HEK293 (cell line): ENCODE measurements at regions not wholly inside any gene's neighbourhood (a gene's known extent, or its start where the extent isn't known, plus 50 kb on each side); places are given as distances from the start of the nearest gene placed in this dataset.

Experiments
- CTCF ChIP-seq: fragments of 450-650 bp; formaldehyde crosslinking; IDR thresholded peaks from 2 replicates; pipeline ENCODE4 v1.5.1; 2016; ENCODE audit warnings: missing biosample characterization, missing genetic modification characterization
- INSM2 ChIP-seq: fragments of 450-650 bp; formaldehyde crosslinking; IDR thresholded peaks from 2 replicates; pipeline ENCODE4 v1.5.1; 2016; ENCODE audit warnings: missing biosample characterization, missing genetic modification characterization
- KLF1 ChIP-seq: fragments of 450-650 bp; formaldehyde crosslinking; IDR thresholded peaks from 2 replicates; pipeline ENCODE4 v1.5.1; 2016; ENCODE audit warnings: missing biosample characterization, missing genetic modification characterization
- PATZ1 ChIP-seq: fragments of 450-650 bp; formaldehyde crosslinking; IDR thresholded peaks from 2 replicates; pipeline ENCODE4 v1.5.1; 2016; ENCODE audit warnings: missing biosample characterization, missing genetic modification characterization
- PRDM10 ChIP-seq: fragments of 450-650 bp; formaldehyde crosslinking; IDR thresholded peaks from 2 replicates; pipeline ENCODE4 v1.5.1; 2016; ENCODE audit warnings: missing biosample characterization, missing genetic modification characterization
- SALL2 ChIP-seq: fragments of 450-650 bp; formaldehyde crosslinking; IDR thresholded peaks from 2 replicates; pipeline ENCODE4 v1.5.0; 2017; ENCODE audit warnings: missing biosample characterization, mild to moderate bottlenecking, missing genetic modification characterization, borderline replicate concordance
- SP7 ChIP-seq: fragments of 450-650 bp; formaldehyde crosslinking; IDR thresholded peaks from 2 replicates; pipeline ENCODE4 v1.5.1; 2016; ENCODE audit warnings: missing biosample characterization, missing genetic modification characterization
- ZBTB48 ChIP-seq: fragments of 450-650 bp; formaldehyde crosslinking; IDR thresholded peaks from 2 replicates; pipeline ENCODE4 v1.5.1; 2016; ENCODE audit warnings: missing biosample characterization, missing genetic modification characterization
- ZIC2 ChIP-seq: fragments of 450-650 bp; formaldehyde crosslinking; IDR thresholded peaks from 2 replicates; pipeline ENCODE4 v1.5.1; 2016; ENCODE audit warnings: missing biosample characterization, missing genetic modification characterization
- ZNF121 ChIP-seq: fragments of 450-650 bp; formaldehyde crosslinking; IDR thresholded peaks from 2 replicates; pipeline ENCODE4 v1.5.1; 2016; ENCODE audit warnings: missing biosample characterization, missing genetic modification characterization
- ZNF169 ChIP-seq: fragments of 450-650 bp; formaldehyde crosslinking; IDR thresholded peaks from 2 replicates; pipeline ENCODE4 v1.5.1; 2016; ENCODE audit warnings: missing biosample characterization, missing genetic modification characterization
- ZNF214 ChIP-seq: fragments of 450-650 bp; formaldehyde crosslinking; IDR thresholded peaks from 2 replicates; pipeline ENCODE4 v1.5.1; 2017; ENCODE audit warnings: missing biosample characterization, mild to moderate bottlenecking, missing genetic modification characterization, borderline replicate concordance
- ZNF24 ChIP-seq: fragments of 450-650 bp; formaldehyde crosslinking; IDR thresholded peaks from 2 replicates; pipeline ENCODE4 v1.5.1; 2016; ENCODE audit warnings: missing biosample characterization, missing genetic modification characterization
- ZNF280C ChIP-seq: fragments of 450-650 bp; formaldehyde crosslinking; IDR thresholded peaks from 2 replicates; pipeline ENCODE4 v1.5.1; 2016; ENCODE audit warnings: missing biosample characterization, missing genetic modification characterization
- ZNF335 ChIP-seq: fragments of 450-650 bp; formaldehyde crosslinking; conservative IDR thresholded peaks from 2 replicates; pipeline ENCODE4 v1.5.1; 2016; ENCODE audit warnings: missing biosample characterization, missing genetic modification characterization
- ZNF521 ChIP-seq: fragments of 450-650 bp; formaldehyde crosslinking; IDR thresholded peaks from 2 replicates; pipeline ENCODE4 v1.5.1; 2017; ENCODE audit warnings: missing biosample characterization, mild to moderate bottlenecking, missing genetic modification characterization
- ZNF658 ChIP-seq: fragments of 450-650 bp; formaldehyde crosslinking; IDR thresholded peaks from 2 replicates; pipeline ENCODE4; 2016; ENCODE audit warnings: missing biosample characterization, missing genetic modification characterization
- ZNF785 ChIP-seq: fragments of 450-650 bp; formaldehyde crosslinking; IDR thresholded peaks from 2 replicates; pipeline ENCODE4 v1.5.1; 2016; ENCODE audit warnings: missing biosample characterization, missing genetic modification characterization
- ZSCAN16 ChIP-seq: fragments of 450-650 bp; formaldehyde crosslinking; IDR thresholded peaks from 2 replicates; pipeline ENCODE4 v1.5.1; 2016; ENCODE audit warnings: missing biosample characterization, missing genetic modification characterization
- ZSCAN30 ChIP-seq: fragments of 450-650 bp; IDR thresholded peaks from 2 replicates; pipeline ENCODE4 v1.5.1; 2018; ENCODE audit warnings: missing biosample characterization, mild to moderate bottlenecking, missing genetic modification characterization, moderate library complexity
- TF ChIP-seq, protein P1 (sequence below): fragments of 450-650 bp; formaldehyde crosslinking; IDR thresholded peaks from 2 replicates; pipeline ENCODE4 v1.5.1; 2017; ENCODE audit warnings: missing biosample characterization, missing genetic modification characterization
- TF ChIP-seq, protein P2 (sequence below): fragments of 450-650 bp; formaldehyde crosslinking; IDR thresholded peaks from 2 replicates; pipeline ENCODE4 v1.5.1; 2017; ENCODE audit warnings: missing biosample characterization, missing genetic modification characterization

DNA sequence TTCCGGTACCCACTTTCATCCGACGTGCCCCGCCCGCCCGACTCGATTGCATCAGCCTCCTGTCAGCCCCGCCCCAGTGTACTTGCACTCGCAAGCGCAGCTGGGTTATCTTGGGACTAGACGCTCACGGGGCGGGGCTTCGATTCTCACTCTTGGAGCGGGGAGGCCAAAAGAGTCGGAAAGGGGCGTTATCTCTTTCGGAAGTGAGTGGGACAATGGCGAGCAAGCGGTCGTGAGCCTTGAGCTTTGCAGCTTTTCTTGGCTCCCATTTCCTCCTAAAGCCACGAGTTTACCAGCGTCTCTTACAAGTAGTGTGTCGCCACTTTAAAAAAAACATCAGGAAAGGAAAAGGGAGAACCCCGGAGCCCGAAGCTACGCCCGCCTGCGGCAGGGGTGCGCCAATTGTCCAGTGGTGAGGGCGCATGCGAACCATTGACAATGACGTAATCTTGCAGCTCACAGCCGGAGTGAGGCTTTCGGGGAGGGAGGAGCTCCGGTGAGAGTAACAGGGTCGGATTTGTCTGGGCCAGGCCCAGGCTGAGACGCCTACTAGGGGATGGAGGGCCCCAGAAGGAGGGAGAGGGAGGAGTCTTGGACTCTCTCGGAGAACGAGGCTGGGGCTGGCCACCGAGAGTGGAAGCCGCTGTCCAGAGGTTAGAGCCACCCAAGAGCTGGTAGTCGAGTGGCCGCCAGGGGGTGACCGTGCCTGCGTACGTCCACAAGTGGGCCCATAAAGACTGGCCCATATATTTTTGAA, 109.5 kb downstream of the GNL3L start (continued):
- TF ChIP-seq PATZ1 (tag by site-specific recombination) (peak; percentile 64), ZNF521 (tag by site-specific recombination) (no peak), SALL2 (no peak), ZBTB48 (tag by site-specific recombination) (no peak), KLF1 (tag by site-specific recombination) (peak; percentile 79), SP7 (tag by site-specific recombination) (no peak; the same call in 1 of the 2 replicates), PRDM10 (tag by site-specific recombination) (peak; percentile 98), ZNF169 (no peak), ZNF24 (tag by site-specific recombination) (0 out of 2 replicates have a peak, but pooled peaks have one; percentile 27), INSM2 (no peak), ZNF214 (tag by site-specific recombination) (no peak), ZSCAN16 (tag by site-specific recombination) (no peak), ZSCAN30 (peak; percentile 61; the same call in 1 of the 2 replicates), ZIC2 (tag by site-specific recombination) (peak; percentile 40; the same call in 1 of the 2 replicates), ZNF121 (tag by site-specific recombination) (peak; percentile 81; the same call in 1 of the 2 replicates), CTCF (tag by site-specific recombination) (peak; percentile 77), ZNF785 (no peak), ZNF280C (tag by site-specific recombination) (no peak), ZNF658 (tag by site-specific recombination) (no peak), ZNF335 (peak; percentile 66)
- TF ChIP-seq, protein P1, sequence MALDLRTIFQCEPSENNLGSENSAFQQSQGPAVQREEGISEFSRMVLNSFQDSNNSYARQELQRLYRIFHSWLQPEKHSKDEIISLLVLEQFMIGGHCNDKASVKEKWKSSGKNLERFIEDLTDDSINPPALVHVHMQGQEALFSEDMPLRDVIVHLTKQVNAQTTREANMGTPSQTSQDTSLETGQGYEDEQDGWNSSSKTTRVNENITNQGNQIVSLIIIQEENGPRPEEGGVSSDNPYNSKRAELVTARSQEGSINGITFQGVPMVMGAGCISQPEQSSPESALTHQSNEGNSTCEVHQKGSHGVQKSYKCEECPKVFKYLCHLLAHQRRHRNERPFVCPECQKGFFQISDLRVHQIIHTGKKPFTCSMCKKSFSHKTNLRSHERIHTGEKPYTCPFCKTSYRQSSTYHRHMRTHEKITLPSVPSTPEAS (tag by site-specific recombination): no peak
- TF ChIP-seq, protein P2, sequence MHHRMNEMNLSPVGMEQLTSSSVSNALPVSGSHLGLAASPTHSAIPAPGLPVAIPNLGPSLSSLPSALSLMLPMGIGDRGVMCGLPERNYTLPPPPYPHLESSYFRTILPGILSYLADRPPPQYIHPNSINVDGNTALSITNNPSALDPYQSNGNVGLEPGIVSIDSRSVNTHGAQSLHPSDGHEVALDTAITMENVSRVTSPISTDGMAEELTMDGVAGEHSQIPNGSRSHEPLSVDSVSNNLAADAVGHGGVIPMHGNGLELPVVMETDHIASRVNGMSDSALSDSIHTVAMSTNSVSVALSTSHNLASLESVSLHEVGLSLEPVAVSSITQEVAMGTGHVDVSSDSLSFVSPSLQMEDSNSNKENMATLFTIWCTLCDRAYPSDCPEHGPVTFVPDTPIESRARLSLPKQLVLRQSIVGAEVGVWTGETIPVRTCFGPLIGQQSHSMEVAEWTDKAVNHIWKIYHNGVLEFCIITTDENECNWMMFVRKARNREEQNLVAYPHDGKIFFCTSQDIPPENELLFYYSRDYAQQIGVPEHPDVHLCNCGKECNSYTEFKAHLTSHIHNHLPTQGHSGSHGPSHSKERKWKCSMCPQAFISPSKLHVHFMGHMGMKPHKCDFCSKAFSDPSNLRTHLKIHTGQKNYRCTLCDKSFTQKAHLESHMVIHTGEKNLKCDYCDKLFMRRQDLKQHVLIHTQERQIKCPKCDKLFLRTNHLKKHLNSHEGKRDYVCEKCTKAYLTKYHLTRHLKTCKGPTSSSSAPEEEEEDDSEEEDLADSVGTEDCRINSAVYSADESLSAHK: no peak
